GM21423 (cell line): ENCODE measurements at regions not wholly inside any gene's neighbourhood (a gene's known extent, or its start where the extent isn't known, plus 50 kb on each side); places are given as distances from the start of the nearest gene placed in this dataset.

Experiments used
- ATAC-seq: cut with Tn5 transposase; IDR thresholded peaks from one replicate; pipeline ENCODE4 v1.9.1; 2021; ENCODE audit warnings: mild to moderate bottlenecking, moderate library complexity; ENCODE audit not compliant: unreplicated experiment

DNA sequence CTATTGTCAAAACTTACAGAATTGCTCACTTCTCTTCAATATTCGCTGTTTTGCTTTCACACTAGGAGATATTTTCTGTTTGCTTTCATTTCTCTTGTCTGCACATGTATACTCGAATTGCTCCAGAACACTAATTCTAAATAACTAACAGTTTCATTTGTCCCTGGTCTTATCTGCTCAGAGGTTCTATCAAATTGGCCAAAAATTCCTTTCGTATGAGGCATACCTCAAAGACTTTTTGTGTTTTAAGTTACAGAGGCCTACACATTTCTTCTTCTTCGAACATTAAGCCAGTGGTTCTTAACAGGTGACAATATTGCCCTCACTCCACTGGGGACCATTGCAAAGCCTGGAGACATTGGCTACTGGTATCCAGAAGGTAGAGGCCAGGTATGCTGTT, 1314.6 kb downstream of the EFNB2 start:
- no peak for ATAC-seq

DNA sequence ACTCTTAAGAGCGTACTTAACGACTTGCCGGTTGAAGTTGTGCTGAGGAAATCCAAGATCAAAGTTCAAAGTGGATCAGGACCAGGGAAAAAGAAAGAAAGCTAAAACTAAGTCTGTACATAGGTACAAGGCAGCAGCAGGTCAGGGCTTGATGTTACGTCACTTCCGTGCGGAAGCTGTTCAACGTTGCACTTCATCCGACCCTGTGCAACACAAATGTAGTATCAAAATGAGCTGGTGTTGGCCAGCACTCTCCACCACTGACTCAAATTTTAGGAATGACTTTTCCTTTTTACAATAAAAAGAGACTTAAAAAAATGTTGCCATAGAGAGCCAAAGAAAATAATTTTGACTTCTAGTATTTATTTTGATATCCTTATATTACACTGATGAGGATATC, 1315.4 kb downstream of the EFNB2 start:
- ATAC-seq = no peak

DNA sequence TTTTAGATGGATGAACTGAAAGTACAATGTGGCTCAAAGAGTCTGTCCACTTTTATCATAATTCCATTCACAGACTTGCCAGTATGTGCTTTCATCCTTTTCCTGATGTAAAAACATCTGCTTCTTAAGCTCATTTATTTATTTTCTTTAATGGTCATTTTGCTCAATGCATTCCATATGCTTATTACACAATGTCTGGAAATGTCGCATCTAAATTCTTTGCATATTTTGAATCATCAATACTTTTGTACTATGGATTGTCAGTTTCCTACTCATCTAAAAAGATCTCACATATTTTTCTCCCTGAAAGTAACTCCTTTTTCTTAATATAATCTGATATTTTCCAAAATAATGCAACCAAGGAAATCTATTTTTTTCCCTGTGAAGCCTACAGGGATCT, 1315.8 kb downstream of the EFNB2 start:
- ATAC-seq = no peak

DNA sequence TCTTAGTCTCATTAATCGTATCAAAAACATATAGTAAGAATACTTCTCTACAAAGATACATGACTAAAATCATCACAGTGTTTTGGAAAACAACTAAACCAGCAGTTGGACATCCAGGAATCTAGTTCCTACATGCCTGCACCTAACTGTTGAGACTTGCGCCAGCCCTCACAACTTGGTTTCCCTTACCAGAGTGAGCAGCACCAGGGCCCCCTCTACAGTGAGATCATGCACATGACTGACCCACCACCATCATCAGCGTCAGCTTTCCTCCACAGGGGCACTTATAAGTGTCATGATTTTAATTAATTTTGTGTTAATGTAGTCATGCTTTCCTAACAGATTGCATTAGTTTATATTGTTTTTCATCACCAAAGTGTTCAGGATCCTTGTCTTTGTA, 1322.0 kb downstream of the EFNB2 start:
- ATAC-seq = no peak

DNA sequence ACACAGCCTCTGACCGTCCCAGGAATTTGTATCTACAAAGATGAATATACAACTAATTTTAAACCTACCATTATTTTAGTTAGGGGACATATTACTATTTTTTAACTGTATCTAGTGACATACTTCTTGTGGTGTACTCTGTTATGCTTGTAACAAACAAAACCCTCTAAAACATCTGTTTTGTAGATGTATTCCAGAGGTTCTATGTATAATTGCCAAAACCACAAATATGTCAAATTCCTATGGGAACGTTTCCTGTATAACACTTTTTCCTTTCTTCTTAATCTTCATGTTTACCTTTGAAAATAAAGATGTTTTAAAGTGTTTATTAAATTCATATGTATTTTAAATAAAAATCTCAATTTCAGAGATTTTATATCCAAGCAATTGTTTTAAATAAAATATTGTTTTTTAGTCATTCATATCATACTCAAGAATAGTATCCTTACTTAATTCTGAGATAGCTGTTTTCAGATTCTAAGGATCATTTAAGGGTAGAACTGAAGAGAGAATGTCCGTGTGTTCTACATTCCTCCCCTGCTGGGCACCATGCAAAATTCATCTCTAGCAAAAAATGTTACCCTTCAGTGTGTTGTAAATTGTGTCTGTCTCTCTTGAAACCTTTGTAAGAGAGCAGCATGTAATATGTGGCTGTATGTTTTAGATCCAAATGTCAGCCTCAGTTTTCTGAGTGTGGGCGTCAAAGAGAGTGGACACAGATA, 1327.7 kb downstream of the EFNB2 start:
- ATAC-seq = no peak

DNA sequence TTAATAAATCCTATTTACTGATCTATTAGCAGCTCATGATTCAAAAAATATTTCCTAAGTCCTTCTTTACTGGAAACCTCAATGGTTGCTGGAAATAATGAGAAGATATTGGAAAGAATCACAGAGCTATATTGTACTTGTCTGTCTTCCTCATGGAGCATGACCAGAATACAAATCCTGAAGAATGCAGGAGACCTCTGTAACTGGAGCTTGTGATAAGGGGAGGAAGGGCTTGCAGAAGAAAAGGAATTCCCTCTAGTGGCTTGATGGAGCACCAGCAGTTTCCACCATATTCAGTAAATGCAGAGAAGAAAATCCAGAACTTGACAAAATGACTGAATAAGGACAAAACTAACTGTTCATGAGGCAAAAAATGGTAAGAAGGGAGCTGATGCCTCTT, 1333.1 kb downstream of the EFNB2 start:
- ATAC-seq = peak; percentile 65

DNA sequence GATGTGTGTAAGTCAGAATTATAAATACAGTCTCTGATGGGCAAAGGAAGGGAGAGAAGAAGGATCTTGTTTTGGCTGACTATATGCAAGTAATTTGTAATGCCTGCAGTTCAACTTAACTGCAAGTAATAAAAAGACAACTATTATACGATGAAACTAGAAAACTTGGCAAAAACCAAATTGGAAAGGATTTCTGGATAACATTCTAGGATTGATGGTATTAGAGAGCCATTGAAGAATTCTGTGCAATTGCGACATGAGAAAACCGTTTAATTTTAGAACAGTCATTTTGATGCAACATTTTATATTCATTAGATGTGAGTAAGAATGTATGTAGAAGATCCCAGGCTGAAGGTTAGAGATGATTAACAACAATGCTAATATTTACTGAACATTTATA, 1334.1 kb downstream of the EFNB2 start:
- ATAC-seq = no peak

DNA sequence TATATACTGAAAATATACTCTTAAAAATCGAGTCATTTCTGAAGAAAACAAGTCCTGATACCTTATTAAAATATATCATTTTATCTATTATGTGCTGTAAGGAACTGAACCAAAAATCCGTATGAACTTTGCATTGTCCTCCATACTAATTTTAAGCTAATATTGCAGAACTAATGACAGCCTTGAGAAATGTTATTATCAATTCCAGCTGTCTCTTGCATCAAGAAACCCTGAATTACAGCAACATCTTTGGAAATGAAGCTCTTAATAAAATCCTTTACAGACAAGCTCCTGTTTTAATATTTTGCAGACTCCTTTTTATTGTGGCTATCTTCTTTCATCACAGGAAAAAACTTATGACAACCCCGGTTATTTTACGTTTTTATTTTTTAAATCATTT, 1335.3 kb downstream of the EFNB2 start:
- ATAC-seq = no peak

DNA sequence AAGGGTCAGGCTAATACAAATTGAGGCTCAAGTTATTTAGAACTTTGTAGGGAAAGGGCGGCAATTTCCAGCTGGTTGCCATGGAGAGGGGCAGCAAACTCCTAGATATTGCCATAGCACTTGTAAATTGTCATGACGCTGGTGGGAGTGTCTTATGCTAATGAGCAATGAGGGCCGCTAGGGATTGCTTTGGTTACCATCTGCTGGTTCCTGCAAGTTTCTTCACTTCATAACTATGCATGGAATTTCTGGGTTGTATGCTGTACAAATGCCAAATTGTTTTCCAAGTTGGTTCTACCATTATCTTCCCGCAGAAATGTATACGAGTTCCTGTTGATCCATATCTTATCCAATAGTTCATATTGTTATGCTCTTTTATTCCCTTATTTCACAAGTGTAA, 1339.4 kb downstream of the EFNB2 start:
- no peak for ATAC-seq

DNA sequence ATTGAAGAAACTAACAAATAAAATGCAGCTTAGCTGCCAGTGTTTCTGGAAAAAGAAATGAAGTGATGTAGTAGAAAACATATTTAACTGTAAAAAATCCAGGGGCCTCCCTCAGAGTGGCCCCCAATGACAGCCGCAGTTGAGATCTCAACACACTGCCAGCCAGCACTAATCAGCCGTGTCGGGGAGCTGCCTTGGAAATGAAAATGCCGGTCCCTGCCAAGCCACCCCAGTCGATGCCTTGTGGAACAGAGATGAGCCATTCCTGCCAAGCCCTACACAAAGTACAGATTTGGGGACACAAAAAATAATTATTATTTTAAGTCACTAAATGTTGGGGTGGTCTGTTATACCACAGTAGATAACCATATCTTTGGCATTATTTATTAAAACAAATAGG, 1342.4 kb downstream of the EFNB2 start:
- ATAC-seq = no peak

DNA sequence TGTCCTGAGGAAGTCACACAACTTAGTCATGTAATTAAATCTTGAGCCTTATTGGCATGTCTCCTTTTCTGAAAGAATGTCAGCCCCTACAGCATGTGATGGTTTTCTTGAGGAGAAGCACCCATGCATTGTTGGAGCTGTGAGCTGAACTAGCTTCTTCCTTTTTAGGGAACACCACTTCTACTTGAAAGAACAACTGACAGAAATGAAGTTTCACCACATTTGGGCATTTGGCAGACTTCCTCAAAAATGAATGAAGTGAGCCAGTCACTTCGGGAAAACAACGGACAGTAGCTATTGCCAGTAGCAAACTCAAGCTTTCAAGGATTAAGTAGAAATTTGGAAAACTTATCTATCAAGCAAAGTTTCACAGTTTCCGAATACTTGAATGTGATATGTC, 1351.3 kb downstream of the EFNB2 start:
- no peak for ATAC-seq

DNA sequence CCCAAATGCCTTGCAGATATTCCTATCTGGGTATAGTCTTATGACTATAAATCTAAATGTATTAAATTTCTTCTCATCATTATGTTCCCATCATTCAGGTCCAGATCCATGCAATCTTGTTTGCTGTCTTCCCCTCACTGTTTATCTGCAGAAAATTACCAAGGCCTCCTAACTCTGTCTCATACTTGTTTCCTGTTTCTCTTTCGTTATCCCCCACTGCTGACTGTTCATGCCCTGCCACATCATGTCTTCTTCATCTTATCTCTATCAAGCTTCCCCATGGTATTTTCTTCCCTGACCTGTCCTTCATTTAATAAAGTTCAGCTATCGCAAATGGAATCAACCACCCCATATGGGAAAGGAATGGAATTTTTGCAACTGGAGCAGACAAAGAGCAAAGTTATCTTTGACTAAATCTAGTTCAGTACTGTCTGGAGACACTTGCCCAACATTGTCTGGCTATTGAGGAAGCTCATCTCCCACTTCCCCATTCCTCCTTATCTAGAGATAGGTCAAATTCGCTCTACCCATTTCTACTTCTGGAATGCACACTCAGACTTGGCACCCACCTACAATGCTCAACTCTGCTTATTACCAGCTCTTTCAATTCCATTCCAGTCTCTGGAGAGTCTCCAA, 1358.1 kb downstream of the EFNB2 start:
- ATAC-seq = no peak

DNA sequence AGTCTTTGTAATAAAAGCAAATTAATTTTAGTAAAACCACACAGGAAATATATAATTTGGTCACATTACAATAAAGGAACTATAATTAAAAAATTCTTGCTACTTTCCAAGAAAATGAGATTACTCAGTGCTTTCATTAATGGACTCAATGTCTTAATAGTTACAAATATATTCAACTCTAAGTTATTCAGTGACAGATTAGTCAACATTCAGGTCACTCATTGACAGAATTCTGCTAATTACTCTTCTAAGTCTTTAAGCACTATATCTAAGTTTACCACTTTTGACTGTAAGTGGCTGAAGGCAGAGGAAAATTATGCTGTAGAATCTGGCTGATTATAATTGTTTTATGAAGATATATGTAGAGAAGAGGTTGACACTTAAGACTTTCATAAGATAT, 1365.0 kb downstream of the EFNB2 start:
- ATAC-seq = no peak

DNA sequence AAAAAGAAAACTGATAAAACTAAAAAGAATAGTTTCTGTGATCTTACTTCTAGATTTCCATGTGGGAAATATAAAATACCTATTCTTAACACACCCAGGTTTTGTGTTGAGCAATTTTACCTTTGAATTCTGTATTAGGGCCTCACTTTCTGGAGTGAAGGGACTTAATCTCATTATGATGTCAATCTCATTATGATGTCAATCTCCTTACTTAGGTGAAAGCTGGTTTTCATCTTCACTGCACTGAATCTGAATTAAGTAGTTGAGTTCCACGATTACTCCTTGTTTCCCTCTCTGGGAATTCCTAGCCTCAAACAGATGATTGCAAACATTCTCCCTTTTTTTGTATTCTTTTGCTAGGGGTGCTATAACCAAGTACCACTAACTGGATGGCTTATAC, 1367.2 kb downstream of the EFNB2 start:
- ATAC-seq = no peak

DNA sequence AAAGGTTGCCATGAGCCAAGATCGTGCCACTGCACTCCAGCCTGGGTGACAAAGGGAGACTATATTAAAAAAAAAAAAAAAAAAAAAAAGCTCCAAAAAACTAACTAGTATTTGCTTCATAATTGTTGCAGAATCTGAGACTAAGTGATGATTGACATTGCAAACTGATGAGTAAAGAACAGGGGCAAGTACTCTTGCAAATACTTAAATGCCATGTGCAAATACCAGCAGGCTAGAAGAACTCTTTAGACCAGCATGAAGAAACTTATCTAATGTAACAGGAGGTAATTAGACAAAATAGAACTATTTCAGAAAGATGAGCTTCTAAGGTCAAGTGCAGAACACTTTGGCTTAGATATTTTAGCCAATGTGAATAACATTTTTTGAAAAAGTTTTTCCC, 1368.1 kb downstream of the EFNB2 start:
- ATAC-seq = no peak

DNA sequence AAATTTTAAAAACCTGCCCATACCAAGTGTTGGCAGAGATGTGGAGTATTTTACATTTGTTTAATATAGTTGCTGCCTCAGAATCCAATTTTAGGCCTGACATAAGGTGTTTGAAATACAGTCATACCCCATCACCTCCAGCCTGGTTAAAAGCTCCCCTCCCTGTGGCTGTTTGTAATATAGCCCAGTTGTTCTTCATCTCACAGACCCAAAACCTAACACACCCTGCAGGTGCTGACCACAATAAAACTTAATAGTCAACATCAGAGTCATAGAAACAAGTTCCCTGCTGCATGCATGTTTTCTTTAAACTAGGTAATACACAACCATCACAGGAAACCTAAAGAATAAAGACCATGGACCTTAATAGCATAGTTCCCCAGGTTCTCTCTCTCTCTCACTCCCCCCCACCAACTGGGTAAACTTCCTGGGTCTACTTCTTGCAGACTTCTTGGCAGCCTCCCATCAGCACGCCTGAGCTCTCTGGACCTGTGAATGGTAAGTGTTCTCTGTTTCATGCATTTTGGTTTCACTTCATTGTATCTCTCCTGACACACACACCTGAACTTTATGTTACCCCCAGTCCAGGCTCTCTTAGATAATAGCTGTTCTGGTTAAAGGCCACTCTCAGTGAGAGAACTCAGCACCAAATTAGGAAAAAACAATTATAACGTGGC, 1369.9 kb downstream of the EFNB2 start:
- peak; percentile 68 for ATAC-seq

DNA sequence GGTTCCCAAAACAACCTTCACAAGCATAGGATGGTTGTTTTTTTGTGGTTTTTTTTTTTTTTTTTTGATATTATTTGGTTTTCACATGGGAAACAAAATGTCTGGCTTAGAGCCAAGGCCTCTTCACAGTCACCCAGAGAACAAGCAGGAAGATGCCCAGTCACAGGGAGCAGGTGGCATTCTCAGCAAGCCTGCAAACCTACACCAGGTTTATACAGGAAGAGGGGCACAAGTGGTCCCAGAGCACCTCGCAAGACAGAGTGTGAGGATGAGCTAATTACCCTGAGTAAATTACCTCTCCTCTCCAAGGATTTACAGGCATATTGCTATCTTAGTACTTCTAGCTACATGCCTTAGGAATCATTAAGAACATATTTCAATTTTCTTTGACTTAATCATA, 1375.6 kb downstream of the EFNB2 start:
- no peak for ATAC-seq

DNA sequence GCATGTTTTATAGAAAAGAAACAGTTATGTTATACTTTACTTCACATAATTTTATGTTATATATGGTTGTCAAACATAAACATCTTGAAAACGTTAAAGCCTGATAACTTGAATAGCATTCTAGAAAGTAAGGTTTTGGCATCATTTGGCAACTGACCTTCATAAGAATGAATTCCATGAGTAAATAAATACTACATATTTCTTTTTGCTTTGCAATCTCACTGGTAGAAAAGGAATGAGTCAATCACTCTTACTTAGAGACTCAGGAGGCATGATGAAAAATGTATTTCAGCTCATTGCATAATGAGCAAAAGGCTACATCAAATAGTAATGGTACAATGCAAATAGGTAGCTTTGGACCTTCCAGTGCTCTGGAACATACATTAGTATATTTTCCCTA, 1381.9 kb downstream of the EFNB2 start:
- ATAC-seq = no peak

DNA sequence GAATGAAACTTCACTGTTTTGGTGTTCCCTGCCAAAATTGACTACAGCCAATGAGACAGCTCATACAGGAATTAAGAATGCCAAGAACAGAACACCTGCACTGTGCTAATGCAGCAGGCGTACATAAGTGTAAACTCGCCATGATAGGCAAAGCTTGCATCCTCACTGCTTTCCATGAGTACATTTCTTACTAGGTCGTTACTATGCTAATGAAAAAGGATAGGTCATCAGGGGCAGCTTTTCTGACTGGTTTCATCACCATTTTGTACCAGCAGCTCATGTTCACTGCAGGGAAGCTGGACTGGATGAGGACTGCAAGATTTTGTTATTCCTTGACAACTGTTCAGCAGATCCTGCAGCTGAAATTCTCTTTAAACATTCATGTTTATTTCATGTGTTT, 1383.8 kb downstream of the EFNB2 start:
- ATAC-seq = no peak

DNA sequence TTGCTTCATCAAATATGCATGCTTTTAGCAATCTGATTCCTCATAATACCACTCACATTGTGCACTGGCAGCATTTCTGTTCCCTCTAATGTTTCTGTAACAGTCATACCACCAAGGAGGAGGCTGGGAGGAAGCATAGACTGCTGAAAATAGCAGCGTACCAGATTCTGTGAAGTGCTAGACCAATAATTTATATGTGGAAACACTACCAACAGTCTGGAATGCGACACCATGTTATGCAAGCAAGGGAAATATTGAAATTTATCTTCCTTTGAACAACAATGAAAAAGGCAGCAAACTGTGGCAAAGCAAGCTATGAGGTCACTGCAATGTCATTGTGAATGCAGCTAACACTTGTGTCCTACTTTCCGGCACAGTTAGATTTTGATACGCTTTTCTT, 1388.0 kb downstream of the EFNB2 start:
- ATAC-seq = no peak

DNA sequence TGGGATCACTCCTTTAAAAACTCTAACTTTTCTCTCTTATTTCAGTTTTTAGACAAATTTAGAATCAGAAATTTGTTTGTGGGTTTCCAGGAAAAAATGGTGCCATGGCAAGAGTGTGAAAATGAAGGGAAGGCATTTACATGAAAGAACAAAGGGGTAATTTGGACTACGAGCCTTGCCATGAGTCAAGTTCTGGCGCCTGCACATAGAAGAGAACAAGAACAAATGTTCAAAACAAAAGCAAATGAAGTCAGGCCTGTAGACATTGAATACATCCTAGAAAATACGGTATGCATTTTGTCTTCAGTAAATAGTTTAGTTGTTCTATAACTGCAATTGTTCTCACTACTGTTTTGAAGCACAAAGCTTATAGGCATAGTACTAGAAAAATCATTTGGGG, 1390.5 kb downstream of the EFNB2 start:
- ATAC-seq = no peak

DNA sequence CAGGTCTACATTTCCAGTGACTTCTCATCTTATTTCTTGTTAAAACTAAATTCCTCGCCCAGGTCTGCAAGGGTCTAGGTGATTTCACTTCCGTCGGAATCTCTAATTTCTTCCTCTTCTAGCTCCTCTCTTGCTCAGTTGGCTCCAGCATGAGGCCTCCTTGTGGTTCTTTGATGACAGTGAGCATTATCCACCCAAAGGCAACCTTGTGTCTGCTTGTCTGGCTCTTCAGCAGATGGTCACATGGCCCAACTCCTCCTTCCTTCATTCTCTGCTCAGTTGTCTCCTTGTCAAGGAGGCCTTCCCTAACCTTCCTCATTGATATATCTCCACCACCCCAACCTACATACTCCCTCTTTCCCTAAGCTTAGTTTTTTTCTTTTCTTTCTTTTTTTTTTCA, 1391.4 kb downstream of the EFNB2 start:
- ATAC-seq = no peak
